ENCODE measurements at regions not wholly inside any gene's neighbourhood (a gene's known extent, or its start where the extent isn't known, plus 50 kb on each side); places are given as distances from the start of the nearest gene placed in this dataset.

DNA sequence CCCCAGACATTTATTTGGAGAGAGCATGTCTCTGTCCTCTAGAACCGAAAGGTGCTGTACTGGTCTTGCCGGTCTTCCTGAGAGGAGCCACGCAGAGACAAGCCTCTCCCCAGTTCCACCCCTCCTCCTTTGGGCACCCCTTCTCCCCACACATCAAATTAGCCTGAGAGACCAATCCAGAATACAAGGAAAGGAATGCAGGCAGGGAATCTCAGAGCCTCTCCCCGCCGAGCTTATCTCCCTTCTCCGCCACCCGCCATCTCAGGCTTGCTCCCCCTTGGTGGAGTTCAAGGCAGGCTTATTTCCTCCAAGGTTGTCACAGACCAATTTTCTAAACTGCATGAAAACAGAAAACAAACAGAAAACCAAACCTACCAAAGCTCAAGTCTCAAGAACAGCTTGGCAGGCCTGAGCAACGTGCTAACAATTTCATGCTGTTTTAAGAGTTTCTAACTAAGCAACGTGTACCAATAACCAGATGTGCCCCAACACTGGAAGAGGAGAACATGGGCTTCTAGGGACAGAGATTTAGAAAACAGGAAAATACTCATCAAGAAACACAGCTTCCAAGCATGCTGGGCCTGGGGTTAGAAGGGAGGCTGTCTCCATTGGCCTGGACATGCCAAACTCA, 124.5 kb upstream of the PKDCC start:
- no peaks in the 10 kb centered on the region for H3K79me2 ChIP-seq (ENCODE audit: low read depth)
- no peaks in the 10 kb centered on the region for H3K36me3 ChIP-seq (ENCODE audit: low read depth)
- no peak overlapping the region for H2AFZ ChIP-seq
- peaks cover 8% of the 10 kb centered on the region; the same call in 1 of the 2 replicates for H3K9me3 ChIP-seq (ENCODE audit: insufficient read depth, low read depth)
- intact Hi-C loops (cut with micrococcal nuclease; ENCODE audit: unreplicated experiment) = loop anchor here (2.0 to 5.0 kb wide), 2 partner anchors 54 to 124 kb away; partner anchors contain the start of gene PKDCC
- H3F3A ChIP-seq (ENCODE audit: insufficient read depth, low read depth) = peaks cover 32% of the 10 kb centered on the region
- no TSS peak for BruUV-seq (replicated peaks)
- ChIA-PET POLR2A (ENCODE audit: unreplicated experiment) (no interaction called here), CTCF (no interaction called here)
- no peaks in the 10 kb centered on the region for H3K27me3 ChIP-seq (ENCODE audit: insufficient read depth, low read depth)
- TF ChIP-seq EZH2 (IDR thresholded peaks at IDR 0.05; ENCODE audit: low read depth) = no peak
- no peak for TF ChIP-seq CTCF (conservative IDR thresholded peaks at IDR 0.05)
- H3K4me2 ChIP-seq = no peak overlapping the region
- H3K4me1 ChIP-seq (replicated peaks; ENCODE audit: insufficient read depth) = peaks cover 54% of the 10 kb centered on the region
- H3K4me3 ChIP-seq = no peak overlapping the region
- DNase-seq = peak in 1 of 2 experiments; percentile 34
- H4K20me1 ChIP-seq (ENCODE audit: insufficient read depth) = no peaks in the 10 kb centered on the region
- H3K9me2 ChIP-seq (ENCODE audit: insufficient read depth) = no peaks in the 10 kb centered on the region
- no peak overlapping the region for H3K27ac ChIP-seq

DNA sequence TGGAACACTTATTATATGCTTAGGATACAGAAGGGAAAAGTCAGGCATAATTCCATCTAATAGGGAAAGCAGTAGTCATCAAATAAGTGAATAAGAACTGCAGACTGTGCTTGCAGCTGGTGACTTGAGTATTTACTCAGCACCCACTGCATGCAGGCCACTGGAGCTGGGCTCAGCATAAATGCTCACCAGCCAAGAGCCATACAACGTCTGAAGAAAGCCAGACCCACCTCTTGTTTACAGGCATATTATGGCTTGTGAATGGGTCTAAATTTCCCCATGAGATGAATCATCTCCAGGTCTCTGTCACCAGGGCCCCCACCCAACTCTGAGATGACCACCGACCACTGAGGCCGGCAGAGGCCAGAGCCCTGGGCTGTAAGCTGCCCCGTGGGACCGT, 123.8 kb upstream of the PKDCC start:
- no peak for TF ChIP-seq CTCF (conservative IDR thresholded peaks at IDR 0.05)
- TF ChIP-seq EZH2 (IDR thresholded peaks at IDR 0.05; ENCODE audit: low read depth) = no peak
- POLR2A ChIA-PET (ENCODE audit: unreplicated experiment) = no interaction called here
- BruUV-seq (replicated peaks) = no TSS peak

DNA sequence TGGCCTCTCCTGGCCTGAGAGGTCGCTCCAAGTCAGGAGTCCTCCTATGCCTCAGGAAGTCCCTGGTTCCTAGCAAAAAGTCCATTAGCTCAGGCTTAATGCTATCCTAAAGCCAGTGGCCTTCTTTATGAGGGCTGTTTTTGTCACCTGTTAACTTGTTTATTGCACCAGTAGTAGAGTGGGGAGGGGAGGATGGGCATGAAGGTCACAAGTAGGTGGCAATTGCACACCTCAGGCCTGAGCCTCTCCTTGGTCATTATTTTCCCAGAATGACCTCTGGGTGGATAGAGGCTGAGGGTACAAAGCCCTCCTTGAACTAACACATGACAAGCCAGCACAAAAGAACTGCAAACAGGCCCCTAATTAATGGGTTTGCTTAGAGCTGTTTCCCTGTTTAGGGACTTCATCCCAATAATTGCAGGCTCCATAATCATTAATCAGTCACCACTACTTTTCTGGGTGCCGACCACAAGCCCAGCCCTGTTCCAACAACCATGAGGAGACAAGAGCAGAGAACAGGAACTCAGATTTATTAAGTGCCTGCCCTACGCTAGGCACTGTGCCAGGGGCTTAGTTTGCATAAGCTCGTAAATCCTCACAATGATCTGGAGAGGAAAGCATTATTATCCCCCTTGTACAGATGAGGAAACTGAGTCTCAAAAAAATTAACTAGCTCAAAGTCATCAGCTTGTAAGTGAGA, 123.0 kb upstream of the PKDCC start:
- Histone ChIP-seq H3K27ac (no peak overlapping the region), H3K36me3 (ENCODE audit: low read depth) (no peaks in the 10 kb centered on the region), H4K20me1 (ENCODE audit: insufficient read depth) (no peaks in the 10 kb centered on the region), H3K79me2 (ENCODE audit: low read depth) (no peaks in the 10 kb centered on the region), H3K9me3 (ENCODE audit: insufficient read depth, low read depth) (peaks cover 8% of the 10 kb centered on the region; the same call in 1 of the 2 replicates), H3K4me2 (no peak overlapping the region), H3K9me2 (ENCODE audit: insufficient read depth) (no peaks in the 10 kb centered on the region), H3F3A (ENCODE audit: insufficient read depth, low read depth) (peaks cover 48% of the 10 kb centered on the region), H2AFZ (no peak overlapping the region), H3K27me3 (ENCODE audit: insufficient read depth, low read depth) (no peaks in the 10 kb centered on the region), H3K4me3 (no peak overlapping the region), H3K4me1 (replicated peaks; ENCODE audit: insufficient read depth) (peaks cover 69% of the 10 kb centered on the region)
- intact Hi-C loops (cut with micrococcal nuclease; ENCODE audit: unreplicated experiment) = loop anchor here (5.0 kb wide), 1 partner anchor 122 kb away; the partner anchor contains the start of gene PKDCC
- BruUV-seq (replicated peaks) = no TSS peak
- TF ChIP-seq CTCF (conservative IDR thresholded peaks at IDR 0.05) (no peak), EZH2 (IDR thresholded peaks at IDR 0.05; ENCODE audit: low read depth) (no peak)
- no peak for DNase-seq
- POLR2A ChIA-PET (ENCODE audit: unreplicated experiment) = no interaction called here
- CTCF ChIA-PET = no interaction called here

More for the DNA sequence above, 123.8 kb upstream of the PKDCC start:
- Histone ChIP-seq H3K4me2 (no peak overlapping the region), H3K79me2 (ENCODE audit: low read depth) (no peaks in the 10 kb centered on the region), H2AFZ (no peak overlapping the region), H4K20me1 (ENCODE audit: insufficient read depth) (no peaks in the 10 kb centered on the region), H3K4me1 (replicated peaks; ENCODE audit: insufficient read depth) (peaks cover 60% of the 10 kb centered on the region), H3K27ac (no peak overlapping the region), H3K4me3 (no peak overlapping the region), H3K9me2 (ENCODE audit: insufficient read depth) (no peaks in the 10 kb centered on the region), H3F3A (ENCODE audit: insufficient read depth, low read depth) (peaks cover 40% of the 10 kb centered on the region), H3K9me3 (ENCODE audit: insufficient read depth, low read depth) (peaks cover 8% of the 10 kb centered on the region; the same call in 1 of the 2 replicates), H3K36me3 (ENCODE audit: low read depth) (no peaks in the 10 kb centered on the region), H3K27me3 (ENCODE audit: insufficient read depth, low read depth) (no peaks in the 10 kb centered on the region)
- no peak for DNase-seq
- intact Hi-C loops (cut with micrococcal nuclease; ENCODE audit: unreplicated experiment) = loop anchor here (5.0 kb wide), 1 partner anchor 123 kb away; the partner anchor contains the start of gene PKDCC
- CTCF ChIA-PET = no interaction called here

All from PC-9 (cell line).